ENCODE measurements at regions not wholly inside any gene's neighbourhood (a gene's known extent, or its start where the extent isn't known, plus 50 kb on each side); places are given as distances from the start of the nearest gene placed in this dataset.
"Not testable (repeated sequence)": the region's sequence is repeated elsewhere in the genome, so short reads cannot be mapped to it uniquely, and the experiment has no call there.

DNA sequence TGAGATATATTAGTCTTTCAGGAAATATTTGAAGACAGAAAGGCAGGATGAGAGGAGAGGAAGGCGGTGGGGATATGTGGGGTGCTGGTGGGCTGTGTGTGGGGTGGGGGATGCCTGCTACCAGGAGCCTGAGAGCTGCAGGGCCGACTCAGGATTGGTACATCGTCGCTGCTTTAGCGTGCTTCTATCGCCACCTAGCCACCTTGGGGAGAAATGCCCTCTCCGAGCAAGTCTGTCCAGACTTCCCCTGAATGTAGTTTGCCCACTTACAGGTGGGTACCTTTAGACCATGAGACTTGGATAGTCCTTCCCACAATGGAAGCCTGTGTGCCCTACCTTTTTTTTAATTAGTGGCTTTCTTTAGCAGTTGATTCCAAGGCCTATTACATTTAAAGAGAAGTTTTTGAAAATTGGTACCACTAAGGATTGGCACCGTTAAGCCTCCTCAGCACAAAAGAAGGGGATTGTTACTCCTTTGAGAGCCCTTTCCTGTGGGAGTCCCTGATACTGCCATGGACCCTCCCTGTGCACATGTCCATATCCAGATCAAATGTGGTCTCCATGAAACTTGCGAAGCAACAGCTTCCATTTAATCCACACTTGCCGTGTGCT lies 114.1 kb upstream of the NDUFV2 start:
- WGBS: 33% methylated on average over 10 of the region's 10 CpGs
- Histone ChIP-seq H3K36me3 (ENCODE audit: insufficient read depth, low read length) (no peaks in the 10 kb centered on the region), H3K27me3 (ENCODE audit: insufficient read depth, low read length) (no peaks in the 10 kb centered on the region), H3K4me1 (ENCODE audit: insufficient read depth, low read length) (peaks cover 7% of the 10 kb centered on the region), H3K4me3 (ENCODE audit: low read length) (no peak overlapping the region), H3K9ac (ENCODE audit: low read depth, low read length) (no peak overlapping the region), H3K27ac (ENCODE audit: low read depth, low read length) (no peak overlapping the region), H3K9me3 (ENCODE audit: insufficient read depth, low read depth, low read length) (no peaks in the 10 kb centered on the region)

DNA sequence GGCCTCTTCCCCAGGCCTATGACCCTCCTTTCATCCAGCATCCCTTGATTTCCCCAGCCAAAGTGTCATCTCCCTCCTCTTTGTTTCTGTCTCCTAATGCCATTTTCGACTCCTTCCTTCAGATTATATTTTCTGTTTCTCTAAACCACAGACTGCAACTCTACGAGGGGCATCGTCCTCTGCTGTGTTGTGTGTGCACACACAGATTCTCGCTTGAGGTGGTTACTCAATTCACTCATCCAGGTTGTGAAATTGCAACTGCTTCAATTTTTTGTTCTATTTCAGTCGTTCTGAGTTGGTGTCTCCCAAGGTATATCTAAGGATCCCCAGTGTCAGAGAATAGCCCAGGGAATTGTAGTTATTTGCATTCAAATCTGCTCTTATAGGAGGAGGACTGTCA lies 113.5 kb upstream of the NDUFV2 start:
- H3K4me3 ChIP-seq (ENCODE audit: low read length): no peak overlapping the region
- no peaks in the 10 kb centered on the region for H3K27me3 ChIP-seq (ENCODE audit: insufficient read depth, low read length)
- H3K4me1 ChIP-seq (ENCODE audit: insufficient read depth, low read length): peaks cover 7% of the 10 kb centered on the region
- WGBS: 87% methylated on average over 5 of the region's 5 CpGs
- H3K27ac ChIP-seq (ENCODE audit: low read depth, low read length): no peak overlapping the region
- H3K9ac ChIP-seq (ENCODE audit: low read depth, low read length): no peak overlapping the region
- H3K36me3 ChIP-seq (ENCODE audit: insufficient read depth, low read length): no peaks in the 10 kb centered on the region
- H3K9me3 ChIP-seq (ENCODE audit: insufficient read depth, low read depth, low read length): no peaks in the 10 kb centered on the region

DNA sequence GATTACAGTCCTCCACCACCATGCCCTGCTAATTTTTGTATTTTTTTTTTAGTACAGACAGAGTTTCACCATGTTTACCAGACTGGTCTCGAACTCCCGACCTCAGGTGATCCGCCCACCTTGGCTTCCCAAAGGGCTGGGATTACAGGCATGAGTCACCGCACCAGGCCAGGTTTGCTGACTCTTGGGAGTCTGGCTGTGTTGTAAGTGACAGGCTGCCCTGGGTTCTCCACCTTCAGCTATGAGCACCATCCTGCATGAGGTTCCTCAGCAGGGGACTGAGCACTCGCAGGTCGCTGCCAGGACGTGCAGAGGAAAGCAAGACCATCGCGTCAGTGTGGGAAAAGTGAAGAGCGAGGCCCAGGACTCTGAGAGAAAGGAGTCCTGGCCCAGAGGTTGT lies 112.6 kb upstream of the NDUFV2 start:
- no peak overlapping the region for H3K4me3 ChIP-seq (ENCODE audit: low read length)
- H3K27ac ChIP-seq (ENCODE audit: low read depth, low read length): no peak overlapping the region
- H3K9ac ChIP-seq (ENCODE audit: low read depth, low read length): no peak overlapping the region
- H3K27me3 ChIP-seq (ENCODE audit: insufficient read depth, low read length): no peaks in the 10 kb centered on the region
- 88% methylated on average over 10 of the region's 10 CpGs for WGBS
- no peaks in the 10 kb centered on the region for H3K9me3 ChIP-seq (ENCODE audit: insufficient read depth, low read depth, low read length)
- no peaks in the 10 kb centered on the region for H3K36me3 ChIP-seq (ENCODE audit: insufficient read depth, low read length)
- peaks cover 7% of the 10 kb centered on the region for H3K4me1 ChIP-seq (ENCODE audit: insufficient read depth, low read length)

- Histone ChIP-seq H3K36me3 (ENCODE audit: insufficient read depth, low read length) (no peaks in the 10 kb centered on the region), H3K9me3 (ENCODE audit: insufficient read depth, low read depth, low read length) (no peaks in the 10 kb centered on the region), H3K9ac (ENCODE audit: low read depth, low read length) (no peak overlapping the region), H3K27me3 (ENCODE audit: insufficient read depth, low read length) (no peaks in the 10 kb centered on the region), H3K4me3 (ENCODE audit: low read length) (no peak overlapping the region), H3K4me1 (ENCODE audit: insufficient read depth, low read length) (peaks cover 7% of the 10 kb centered on the region), H3K27ac (ENCODE audit: low read depth, low read length) (no peak overlapping the region)
- 92% methylated on average over 27 of the region's 27 CpGs for WGBS
These were observed 112.0 kb upstream of the NDUFV2 start for GRCh38 chr18:8990276-8991031.

DNA sequence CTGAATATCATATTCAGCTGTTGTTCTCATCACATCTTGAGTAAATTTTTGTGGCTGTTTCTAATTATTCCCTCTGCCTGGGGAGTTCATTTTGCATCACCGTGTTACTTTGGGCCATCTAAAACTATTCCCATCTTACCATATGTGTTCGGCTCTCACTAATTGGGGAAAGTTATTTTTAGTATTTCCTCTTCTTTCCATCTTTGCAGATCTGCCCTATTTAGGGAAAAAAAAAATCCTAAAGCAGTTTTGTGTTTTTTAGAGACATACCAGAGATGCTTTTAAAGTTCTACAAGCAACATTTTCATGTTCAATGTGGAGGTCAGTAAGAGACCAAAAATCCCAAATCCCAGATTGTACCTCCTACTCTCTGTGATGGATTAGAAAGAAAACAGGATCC lies 111.3 kb upstream of the NDUFV2 start:
- WGBS: no CpG with 5 or more reads among the region's 2 CpGs
- no peak overlapping the region for H3K9ac ChIP-seq (ENCODE audit: low read depth, low read length)

DNA sequence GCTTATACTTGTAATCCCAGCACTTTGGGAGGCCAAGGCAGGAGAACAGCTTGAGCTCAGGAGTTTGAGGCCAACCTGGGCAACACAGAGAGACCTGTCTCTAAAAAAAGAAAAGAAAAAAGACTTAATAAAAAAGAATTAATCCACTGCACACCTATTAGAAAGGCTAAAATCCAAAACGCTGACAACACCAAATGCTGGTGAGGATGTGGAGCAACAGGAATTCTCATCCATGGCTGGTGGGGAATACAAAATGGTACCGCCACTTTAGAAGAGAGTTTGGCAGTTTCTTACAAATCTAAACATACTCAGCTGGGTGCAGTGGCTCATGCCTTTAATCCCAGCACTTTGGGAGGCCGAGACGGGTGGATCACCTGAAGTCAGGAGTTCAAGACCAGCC lies 110.0 kb upstream of the NDUFV2 start:
- not testable (repeated sequence) for H3K36me3 ChIP-seq (ENCODE audit: insufficient read depth, low read length); H3K27ac ChIP-seq (ENCODE audit: low read depth, low read length); H3K27me3 ChIP-seq (ENCODE audit: insufficient read depth, low read length); H3K9ac ChIP-seq (ENCODE audit: low read depth, low read length); H3K9me3 ChIP-seq (ENCODE audit: insufficient read depth, low read depth, low read length); H3K4me3 ChIP-seq (ENCODE audit: low read length); H3K4me1 ChIP-seq (ENCODE audit: insufficient read depth, low read length)
- WGBS: over 99% methylated on average over 4 of the region's 4 CpGs

More for the DNA sequence above, 111.3 kb upstream of the NDUFV2 start:
- Histone ChIP-seq H3K4me1 (ENCODE audit: insufficient read depth, low read length) (peaks cover 7% of the 10 kb centered on the region), H3K4me3 (ENCODE audit: low read length) (no peak overlapping the region), H3K27me3 (ENCODE audit: insufficient read depth, low read length) (no peaks in the 10 kb centered on the region), H3K9me3 (ENCODE audit: insufficient read depth, low read depth, low read length) (no peaks in the 10 kb centered on the region), H3K27ac (ENCODE audit: low read depth, low read length) (no peak overlapping the region), H3K36me3 (ENCODE audit: insufficient read depth, low read length) (no peaks in the 10 kb centered on the region)

- 45% methylated on average over 2 of the region's 2 CpGs for WGBS
- no peaks in the 10 kb centered on the region for H3K27me3 ChIP-seq (ENCODE audit: insufficient read depth, low read length)
- no peaks in the 10 kb centered on the region; the same call in 1 of the 2 replicates for H3K9me3 ChIP-seq (ENCODE audit: insufficient read depth, low read depth, low read length)
- H3K36me3 ChIP-seq (ENCODE audit: insufficient read depth, low read length): no peaks in the 10 kb centered on the region
- H3K4me3 ChIP-seq (ENCODE audit: low read length): no peak overlapping the region
- H3K4me1 ChIP-seq (ENCODE audit: insufficient read depth, low read length): peaks cover 6% of the 10 kb centered on the region; the same call in 1 of the 2 replicates
- H3K9ac ChIP-seq (ENCODE audit: low read depth, low read length): no peak overlapping the region
- no peak overlapping the region for H3K27ac ChIP-seq (ENCODE audit: low read depth, low read length)
These were observed 107.9 kb upstream of the NDUFV2 start for GRCh38 chr18:8994603-8995002.

DNA sequence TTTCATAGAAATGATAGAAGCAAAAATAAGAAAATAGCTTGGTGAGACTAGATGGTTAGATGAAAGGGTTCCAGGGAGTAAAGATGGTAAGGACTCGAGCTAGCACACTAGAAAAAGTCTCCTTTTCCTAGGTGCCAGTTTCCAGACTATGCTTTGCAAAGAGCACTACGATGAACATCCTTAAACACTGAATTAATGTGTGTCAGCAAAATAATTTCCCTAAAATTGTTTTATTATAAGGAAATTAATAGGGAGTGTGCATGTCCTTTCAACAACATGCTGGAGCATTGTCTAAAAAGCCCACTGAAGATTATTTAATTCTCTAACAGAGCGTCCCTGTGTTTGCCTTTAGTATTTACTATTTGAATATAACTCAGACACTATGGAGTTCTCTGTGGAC lies 107.4 kb upstream of the NDUFV2 start:
- H3K4me3 ChIP-seq (ENCODE audit: low read length): no peak overlapping the region
- H3K4me1 ChIP-seq (ENCODE audit: insufficient read depth, low read length): peaks cover 8% of the 10 kb centered on the region
- H3K27me3 ChIP-seq (ENCODE audit: insufficient read depth, low read length): no peaks in the 10 kb centered on the region
- H3K27ac ChIP-seq (ENCODE audit: low read depth, low read length): no peak overlapping the region
- no peak overlapping the region for H3K9ac ChIP-seq (ENCODE audit: low read depth, low read length)
- 93% methylated on average over 1 of the region's 3 CpGs for WGBS
- H3K36me3 ChIP-seq (ENCODE audit: insufficient read depth, low read length): no peaks in the 10 kb centered on the region
- H3K9me3 ChIP-seq (ENCODE audit: insufficient read depth, low read depth, low read length): no peaks in the 10 kb centered on the region; the same call in 1 of the 2 replicates

DNA sequence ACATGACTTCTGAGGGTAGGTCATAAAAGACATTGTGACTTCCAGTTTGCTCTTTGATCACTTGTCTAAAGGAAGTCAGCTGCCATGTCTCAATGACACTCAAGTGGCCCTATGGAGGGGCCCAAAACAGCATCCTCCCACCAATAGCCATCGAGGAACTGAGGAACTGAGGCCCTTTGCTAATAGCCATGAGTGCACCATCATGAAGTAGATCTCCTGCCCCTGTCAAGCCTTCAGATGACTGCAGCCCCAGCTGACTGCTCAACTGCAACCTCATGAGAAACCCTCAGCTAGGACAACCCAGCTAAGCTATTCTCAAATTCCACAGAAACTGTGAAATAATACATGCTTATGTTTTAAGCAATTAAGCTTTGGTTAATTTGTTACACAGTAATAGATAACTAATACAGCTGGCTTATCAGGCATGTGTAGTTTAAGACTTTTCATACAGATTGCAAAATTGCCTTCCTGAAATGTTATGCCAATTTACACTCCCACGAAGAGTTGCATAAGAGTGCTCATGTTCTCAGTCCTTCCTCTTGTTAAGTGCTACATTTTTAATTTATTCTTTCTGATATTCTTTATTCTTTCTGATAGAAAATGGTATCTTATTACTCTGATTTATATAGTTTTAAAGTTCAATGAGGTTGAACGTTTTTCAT lies 105.6 kb upstream of the NDUFV2 start:
- no peak overlapping the region for H3K27ac ChIP-seq (ENCODE audit: low read depth, low read length)
- no peaks in the 10 kb centered on the region for H3K27me3 ChIP-seq (ENCODE audit: insufficient read depth, low read length)
- H3K36me3 ChIP-seq (ENCODE audit: insufficient read depth, low read length): no peaks in the 10 kb centered on the region
- peaks cover 12% of the 10 kb centered on the region for H3K4me1 ChIP-seq (ENCODE audit: insufficient read depth, low read length)
- no peak overlapping the region for H3K4me3 ChIP-seq (ENCODE audit: low read length)
- H3K9ac ChIP-seq (ENCODE audit: low read depth, low read length): no peak overlapping the region
- 98% methylated on average over 2 of the region's 3 CpGs for WGBS
- H3K9me3 ChIP-seq (ENCODE audit: insufficient read depth, low read depth, low read length): no peaks in the 10 kb centered on the region; the same call in 1 of the 2 replicates

DNA sequence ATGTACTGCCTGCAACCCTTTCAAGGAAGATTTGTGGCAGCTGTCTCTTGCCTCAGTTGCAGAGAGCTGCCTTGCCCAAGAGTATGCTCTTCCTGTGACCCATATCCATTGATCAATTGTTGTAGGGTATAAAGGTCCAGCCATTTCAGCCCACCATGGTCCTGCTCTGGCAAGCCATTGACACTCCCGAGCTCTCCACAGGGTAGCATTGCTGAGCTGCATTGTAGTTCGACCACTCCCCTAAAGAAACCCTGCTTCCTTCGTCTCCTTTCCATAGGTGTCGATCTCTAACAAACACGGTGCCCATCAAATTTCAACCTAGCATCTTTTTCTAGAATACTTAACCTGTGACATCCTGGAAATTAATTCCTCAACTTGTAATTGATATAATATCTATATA lies 104.9 kb upstream of the NDUFV2 start:
- 36% methylated on average over 5 of the region's 5 CpGs for WGBS
- no peak overlapping the region for H3K4me3 ChIP-seq (ENCODE audit: low read length)
- H3K9ac ChIP-seq (ENCODE audit: low read depth, low read length): no peak overlapping the region
- peaks cover 12% of the 10 kb centered on the region for H3K4me1 ChIP-seq (ENCODE audit: insufficient read depth, low read length)
- no peaks in the 10 kb centered on the region; the same call in 1 of the 2 replicates for H3K9me3 ChIP-seq (ENCODE audit: insufficient read depth, low read depth, low read length)
- no peaks in the 10 kb centered on the region for H3K36me3 ChIP-seq (ENCODE audit: insufficient read depth, low read length)
- H3K27me3 ChIP-seq (ENCODE audit: insufficient read depth, low read length): no peaks in the 10 kb centered on the region
- H3K27ac ChIP-seq (ENCODE audit: low read depth, low read length): no peak overlapping the region

- peaks cover 12% of the 10 kb centered on the region for H3K4me1 ChIP-seq (ENCODE audit: insufficient read depth, low read length)
- H3K36me3 ChIP-seq (ENCODE audit: insufficient read depth, low read length): no peaks in the 10 kb centered on the region
- H3K4me3 ChIP-seq (ENCODE audit: low read length): no peak overlapping the region
- 85% methylated on average over 4 of the region's 4 CpGs for WGBS
- no peak overlapping the region for H3K9ac ChIP-seq (ENCODE audit: low read depth, low read length)
- H3K27me3 ChIP-seq (ENCODE audit: insufficient read depth, low read length): no peaks in the 10 kb centered on the region
- peaks cover 6% of the 10 kb centered on the region; the same call in 1 of the 2 replicates for H3K9me3 ChIP-seq (ENCODE audit: insufficient read depth, low read depth, low read length)
- H3K27ac ChIP-seq (ENCODE audit: low read depth, low read length): no peak overlapping the region; the same call in 1 of the 2 replicates
These were observed 103.8 kb upstream of the NDUFV2 start for GRCh38 chr18:8998481-8999217.

Measured in HUES64 (cell line).